ENCODE measurements at regions not wholly inside any gene's neighbourhood (a gene's known extent, or its start where the extent isn't known, plus 50 kb on each side); places are given as distances from the start of the nearest gene placed in this dataset.

DNA sequence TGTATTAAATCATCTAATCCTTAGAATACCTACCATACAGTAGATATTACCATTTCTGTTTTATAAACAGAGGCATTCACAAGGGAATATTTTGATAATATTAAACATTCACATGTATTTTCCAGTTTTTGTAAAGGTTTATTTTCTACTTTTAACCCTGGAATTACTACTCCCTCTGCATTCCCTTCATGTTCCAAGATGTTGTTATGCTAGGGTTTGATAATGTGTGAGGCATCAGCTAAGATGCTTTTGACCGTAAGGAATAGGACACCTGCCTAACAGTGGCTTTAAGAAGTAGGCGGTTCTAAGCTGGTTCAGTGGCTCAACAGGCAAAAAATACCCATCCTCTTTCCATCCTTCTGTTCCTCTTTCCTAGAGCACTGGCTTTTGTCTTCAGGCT lies 131.9 kb upstream of the USP24 start:
- Histone ChIP-seq H3K27ac (ENCODE audit: low read depth in 2 of 2, low read length in 2 of 2) (no peak overlapping the region), H3K4me3 (ENCODE audit: low read length in 3 of 3) (no peak overlapping the region), H3K27me3 (ENCODE audit: control insufficient read depth, insufficient read depth, low read length) (no peaks in the 10 kb centered on the region), H3K4me1 (ENCODE audit: control insufficient read depth in 2 of 3, insufficient read depth in 2 of 3, low read depth in 1 of 3, low read length in 3 of 3) (no peaks in the 10 kb centered on the region), H3K9me3 (ENCODE audit: control insufficient read depth in 2 of 3, insufficient read depth in 1 of 3, low read length in 3 of 3) (no peaks in the 10 kb centered on the region), H3K9ac (ENCODE audit: low read length in 3 of 3) (no peak overlapping the region), H3K36me3 (ENCODE audit: control insufficient read depth in 2 of 3, insufficient read depth in 3 of 3, low read length in 3 of 3) (no peaks in the 10 kb centered on the region)
- DNase-seq (no peak), FAIRE-seq (no peak)
- TF ChIP-seq CTCF (IDR thresholded peaks at IDR 0.05; ENCODE audit: borderline replicate concordance, extremely low read depth, insufficient read depth): no peak
- intact Hi-C loops (cut with DNase I): no loop called here

DNA sequence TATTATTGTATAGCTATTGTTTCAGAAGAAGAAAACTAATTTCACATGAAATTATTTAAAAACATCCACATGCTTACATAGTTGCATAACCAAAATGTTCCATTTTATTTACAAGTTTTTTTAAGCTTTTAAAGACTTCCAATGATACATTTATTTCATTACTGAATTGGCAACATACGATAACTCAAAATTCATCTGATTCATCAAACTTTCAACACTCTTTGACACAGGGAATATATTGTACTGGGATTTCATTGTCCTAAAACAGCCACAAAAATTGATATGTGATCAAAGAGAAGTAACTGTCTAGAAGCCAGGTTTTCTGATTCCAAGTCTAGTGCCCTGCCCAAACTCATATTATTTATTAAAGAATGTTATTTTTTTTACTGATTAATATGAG lies 131.4 kb upstream of the USP24 start:
- no peak for TF ChIP-seq CTCF (IDR thresholded peaks at IDR 0.05; ENCODE audit: borderline replicate concordance, extremely low read depth, insufficient read depth)

GRCh38 chr1:55339681-55340080 lies 124.5 kb upstream of the USP24 start:
- Histone ChIP-seq H3K27ac (ENCODE audit: low read depth in 2 of 2, low read length in 2 of 2) (no peak overlapping the region), H3K4me3 (ENCODE audit: low read length in 3 of 3) (no peak overlapping the region), H3K9ac (ENCODE audit: low read length in 3 of 3) (no peak overlapping the region), H3K36me3 (ENCODE audit: control insufficient read depth in 2 of 3, insufficient read depth in 3 of 3, low read length in 3 of 3) (no peaks in the 10 kb centered on the region), H3K4me1 (ENCODE audit: control insufficient read depth in 2 of 3, insufficient read depth in 2 of 3, low read depth in 1 of 3, low read length in 3 of 3) (no peaks in the 10 kb centered on the region), H3K27me3 (ENCODE audit: control insufficient read depth, insufficient read depth, low read length) (no peaks in the 10 kb centered on the region), H3K9me3 (ENCODE audit: control insufficient read depth in 2 of 3, insufficient read depth in 1 of 3, low read length in 3 of 3) (no peaks in the 10 kb centered on the region)
- FAIRE-seq: no peak
- no peak for DNase-seq
- intact Hi-C loops (cut with DNase I): no loop called here
- no peak for TF ChIP-seq CTCF (IDR thresholded peaks at IDR 0.05; ENCODE audit: borderline replicate concordance, extremely low read depth, insufficient read depth)

More for the DNA sequence above, 131.4 kb upstream of the USP24 start:
- intact Hi-C loops (cut with DNase I): no loop called here
- H3K9me3 ChIP-seq (ENCODE audit: control insufficient read depth in 2 of 3, insufficient read depth in 1 of 3, low read length in 3 of 3): no peaks in the 10 kb centered on the region
- no peak overlapping the region for H3K4me3 ChIP-seq (ENCODE audit: low read length in 3 of 3)
- no peaks in the 10 kb centered on the region for H3K4me1 ChIP-seq (ENCODE audit: control insufficient read depth in 2 of 3, insufficient read depth in 2 of 3, low read depth in 1 of 3, low read length in 3 of 3)
- no peaks in the 10 kb centered on the region for H3K27me3 ChIP-seq (ENCODE audit: control insufficient read depth, insufficient read depth, low read length)
- H3K27ac ChIP-seq (ENCODE audit: low read depth in 2 of 2, low read length in 2 of 2): no peak overlapping the region
- no peak for FAIRE-seq
- DNase-seq: no peak
- H3K36me3 ChIP-seq (ENCODE audit: control insufficient read depth in 2 of 3, insufficient read depth in 3 of 3, low read length in 3 of 3): no peaks in the 10 kb centered on the region
- H3K9ac ChIP-seq (ENCODE audit: low read length in 3 of 3): no peak overlapping the region

DNA sequence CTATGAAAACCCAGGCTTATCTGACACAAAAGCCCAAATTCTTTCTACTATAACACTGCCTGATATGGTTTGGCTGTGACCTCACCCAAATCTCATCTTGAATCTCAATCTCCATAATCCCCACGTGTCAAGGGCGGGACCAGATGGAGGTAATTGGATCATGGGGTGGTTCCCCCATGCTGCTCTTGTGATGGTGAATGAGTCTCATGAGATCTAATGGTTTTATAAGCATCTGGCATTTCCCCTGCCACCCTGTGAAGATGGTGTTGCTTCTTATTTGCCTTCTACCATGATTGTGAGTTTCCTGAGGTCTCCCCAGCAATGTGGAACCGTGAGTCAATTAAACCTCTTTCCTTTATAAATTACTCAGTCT lies 123.3 kb upstream of the USP24 start:
- intact Hi-C loops (cut with DNase I): no loop called here
- FAIRE-seq: no peak

More for the DNA sequence above, 123.3 kb upstream of the USP24 start:
- Histone ChIP-seq H3K27me3 (ENCODE audit: control insufficient read depth, insufficient read depth, low read length) (no peaks in the 10 kb centered on the region), H3K36me3 (ENCODE audit: control insufficient read depth in 2 of 3, insufficient read depth in 3 of 3, low read length in 3 of 3) (no peaks in the 10 kb centered on the region), H3K4me3 (ENCODE audit: low read length in 3 of 3) (no peak overlapping the region), H3K4me1 (ENCODE audit: control insufficient read depth in 2 of 3, insufficient read depth in 2 of 3, low read depth in 1 of 3, low read length in 3 of 3) (peaks cover 0 to 2% (median 0%) of the 10 kb centered on the region in 3 donors), H3K9ac (ENCODE audit: low read length in 3 of 3) (no peak overlapping the region), H3K9me3 (ENCODE audit: control insufficient read depth in 2 of 3, insufficient read depth in 1 of 3, low read length in 3 of 3) (no peaks in the 10 kb centered on the region), H3K27ac (ENCODE audit: low read depth in 2 of 2, low read length in 2 of 2) (no peak overlapping the region)
- no peak for TF ChIP-seq CTCF (IDR thresholded peaks at IDR 0.05; ENCODE audit: borderline replicate concordance, extremely low read depth, insufficient read depth)
- DNase-seq: no peak

All from kidney (tissue), 13 donors.